HuH-7 (cell line): ENCODE measurements at regions not wholly inside any gene's neighbourhood (a gene's known extent, or its start where the extent isn't known, plus 50 kb on each side); places are given as distances from the start of the nearest gene placed in this dataset.

Experiments used
- DNase-seq: peaks from one replicate; pipeline ENCODE4 v3.0.0; 2011; ENCODE audit warnings: low spot score

DNA sequence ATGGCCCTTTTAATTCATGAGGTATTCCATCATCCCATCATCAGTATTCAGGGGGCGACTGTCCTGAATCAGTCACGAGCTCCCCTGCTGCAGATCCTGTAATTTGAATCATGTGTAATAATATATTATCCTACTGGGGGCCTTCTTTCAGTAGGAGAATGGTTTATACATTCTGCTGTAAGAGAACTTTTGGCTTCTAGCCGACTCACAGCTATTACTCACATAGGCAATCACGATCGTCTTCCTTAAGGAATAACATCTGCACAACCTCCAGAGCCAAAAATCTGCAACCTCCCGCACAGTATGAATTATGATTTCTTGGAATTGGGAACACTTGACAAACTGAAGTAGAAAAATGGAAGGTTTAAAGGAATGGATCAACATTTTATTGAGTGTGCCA is 343.0 kb downstream of the USP25 start:
- no peak for DNase-seq

- no peak for DNase-seq
Observed at GRCh38 chr21:16073586-16073985, 343.8 kb downstream of the USP25 start.

- no peak for DNase-seq
Observed at GRCh38 chr21:16074950-16075489, 345.2 kb downstream of the USP25 start.

DNA sequence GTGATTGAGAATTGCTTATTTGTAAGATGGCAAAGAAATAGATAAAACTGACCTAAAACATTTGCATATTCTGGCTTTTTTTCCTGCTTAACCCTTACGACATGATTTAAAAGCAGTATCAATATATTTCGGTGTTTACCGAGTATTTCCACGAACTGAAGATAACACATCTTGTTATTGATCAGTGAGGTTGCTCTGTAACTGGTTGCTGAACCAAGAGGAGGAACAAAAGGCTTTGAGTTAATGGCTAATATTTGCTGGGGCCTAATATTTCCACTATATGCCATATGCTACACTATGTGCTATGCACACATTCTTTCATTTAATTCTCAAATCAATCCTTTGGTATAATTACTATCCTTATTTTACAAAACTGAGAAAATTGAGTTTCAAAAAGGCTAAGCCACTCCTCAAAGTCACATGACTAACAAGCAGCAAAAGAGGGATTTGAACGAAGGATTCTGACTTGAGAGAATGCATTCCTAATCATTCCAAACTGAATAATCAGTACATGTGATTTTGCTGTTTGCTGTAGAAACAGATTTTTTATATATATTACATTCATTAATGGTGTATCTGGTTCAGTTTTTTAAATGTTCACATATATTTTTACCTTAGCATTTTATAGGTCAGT is 346.0 kb downstream of the USP25 start:
- no peak for DNase-seq

DNA sequence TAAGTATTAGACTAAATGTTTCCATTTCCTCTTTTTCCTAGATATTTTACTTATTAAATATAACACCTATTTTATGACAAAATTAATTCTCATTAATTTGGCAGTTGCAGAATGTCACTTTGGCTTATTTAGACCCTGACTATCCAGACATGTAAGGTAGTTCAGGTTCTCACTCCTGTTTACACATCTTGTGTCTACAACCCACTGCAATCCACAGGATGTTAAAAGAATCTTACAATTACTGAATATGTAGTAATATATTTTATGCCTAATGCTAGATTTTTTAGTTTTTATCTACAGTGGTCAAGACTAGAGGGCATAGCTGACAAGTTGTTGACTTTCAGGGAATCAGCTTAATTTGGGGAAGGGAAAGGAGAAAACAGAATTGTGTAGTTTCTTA is 346.7 kb downstream of the USP25 start:
- no peak for DNase-seq

DNA sequence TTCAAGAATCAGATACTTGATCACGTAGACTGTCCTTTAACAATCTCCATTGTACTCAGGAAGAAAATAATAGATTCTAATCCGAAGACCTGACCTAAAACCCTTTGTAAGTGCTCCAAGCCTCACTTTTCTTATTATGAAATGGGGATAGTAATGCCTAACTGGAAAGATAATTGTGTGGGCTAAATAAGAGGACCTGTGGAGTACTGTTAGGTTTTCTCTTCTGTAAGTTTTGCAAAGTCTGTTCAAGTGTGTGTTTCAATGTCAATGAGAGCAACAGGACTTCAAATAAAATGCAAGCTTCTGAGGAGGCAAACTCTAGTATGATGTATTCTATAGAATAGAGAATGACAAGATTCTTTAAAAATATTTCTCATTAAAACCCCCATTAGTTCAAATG is 348.6 kb downstream of the USP25 start:
- no peak for DNase-seq

DNA sequence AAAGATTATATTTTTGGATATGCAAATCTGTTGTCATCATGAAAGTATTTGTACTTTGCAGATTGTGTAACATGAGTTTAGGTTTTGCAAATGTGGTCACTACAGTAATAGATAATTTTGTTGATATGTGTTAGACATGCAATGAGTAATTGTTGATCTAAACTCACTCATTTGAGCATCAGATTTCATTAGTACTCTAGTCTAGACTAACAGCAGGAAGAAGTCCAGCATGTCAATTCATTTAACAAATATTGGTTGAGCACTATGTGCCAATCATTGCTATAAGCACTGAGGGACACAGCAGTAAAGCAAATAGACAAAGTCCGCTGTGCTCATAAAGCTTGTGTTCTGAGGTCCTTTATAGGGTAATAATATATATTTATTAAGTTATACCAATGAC is 350.0 kb downstream of the USP25 start:
- DNase-seq = peak; percentile 46

- DNase-seq = no peak
Observed at GRCh38 chr21:16081304-16081703, 351.5 kb downstream of the USP25 start.

GRCh38 chr21:16082038-16082816 is 352.4 kb downstream of the USP25 start:
- no peak for DNase-seq

- DNase-seq = no peak
Observed at GRCh38 chr21:16084776-16085364, 355.1 kb downstream of the USP25 start.

GRCh38 chr21:16085421-16085820 is 355.6 kb downstream of the USP25 start:
- DNase-seq = no peak

DNA sequence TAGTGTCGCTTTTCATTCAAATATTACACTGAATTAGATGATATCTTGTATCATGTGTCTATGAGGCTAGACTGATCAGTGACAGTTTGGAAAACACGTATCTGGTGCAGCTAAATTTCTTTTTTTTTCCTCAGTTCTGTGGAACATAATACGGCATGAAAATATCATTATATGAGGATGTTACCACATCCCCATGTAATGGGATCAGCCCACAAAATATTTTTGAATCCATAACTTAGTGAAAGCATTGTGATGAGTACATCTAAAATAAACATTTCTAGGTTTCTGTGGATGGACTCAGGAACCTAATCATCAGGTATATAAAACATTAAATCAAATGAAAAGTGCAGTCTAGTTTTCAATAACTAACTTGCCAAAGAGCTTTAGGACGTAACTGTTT is 356.3 kb downstream of the USP25 start:
- no peak for DNase-seq

DNA sequence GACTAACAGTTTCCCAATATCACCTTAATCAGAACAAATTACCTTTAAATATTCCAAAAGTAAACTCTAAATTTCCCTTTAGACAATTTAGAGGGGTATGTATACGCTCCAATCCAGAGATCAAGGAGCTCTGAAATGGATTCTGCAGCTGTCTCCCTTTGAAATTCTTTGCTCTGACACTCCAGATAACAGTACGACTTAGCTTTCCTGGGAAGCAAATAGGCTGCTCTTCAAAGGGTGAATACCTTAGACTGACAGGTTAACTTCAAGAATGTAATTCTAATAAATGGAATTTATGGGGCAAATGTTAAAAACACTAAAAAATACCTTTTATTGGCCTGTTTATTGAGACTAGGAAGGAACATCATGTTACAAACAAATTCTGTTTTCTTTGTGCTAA is 357.2 kb downstream of the USP25 start:
- no peak for DNase-seq

DNA sequence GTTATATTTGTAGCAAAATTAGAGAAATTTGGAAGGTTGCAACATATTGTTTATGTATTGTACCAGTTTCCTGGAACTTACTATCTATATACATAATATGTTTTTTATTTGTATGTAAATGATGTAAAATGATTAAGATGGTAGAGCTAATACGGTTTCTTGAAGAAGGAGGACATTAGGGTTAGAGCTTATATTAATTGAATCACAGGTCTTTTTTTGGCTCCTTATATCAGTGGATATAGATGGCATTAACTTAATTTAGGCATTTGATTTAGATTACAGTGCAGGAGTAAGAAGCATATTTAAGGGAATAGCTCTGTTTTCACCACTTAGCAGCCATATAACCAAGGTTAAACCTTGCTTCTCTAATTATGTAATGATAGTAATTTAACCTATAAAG is 357.7 kb downstream of the USP25 start:
- DNase-seq = no peak

DNA sequence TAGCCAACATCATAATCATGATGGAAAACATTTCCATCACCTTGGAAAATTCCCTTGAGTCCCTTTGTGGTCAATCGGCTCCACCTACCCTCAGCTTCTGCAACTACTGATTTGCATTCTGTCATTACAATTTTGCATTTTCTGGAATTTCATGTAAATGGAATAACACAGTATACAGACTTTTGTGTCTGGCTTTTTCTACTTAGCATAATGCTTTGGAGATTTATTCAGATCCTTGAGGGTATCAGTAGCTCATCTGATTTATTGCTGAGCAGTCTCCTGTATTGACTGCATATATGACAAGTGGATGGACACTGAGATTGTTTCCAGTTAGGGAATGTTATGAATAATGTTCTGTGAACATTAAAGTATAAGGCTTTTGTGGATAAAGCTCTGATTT is 358.3 kb downstream of the USP25 start:
- DNase-seq = no peak

GRCh38 chr21:16095005-16095404 is 365.2 kb downstream of the USP25 start:
- no peak for DNase-seq

GRCh38 chr21:16096988-16097387 is 367.2 kb downstream of the USP25 start:
- DNase-seq = no peak

DNA sequence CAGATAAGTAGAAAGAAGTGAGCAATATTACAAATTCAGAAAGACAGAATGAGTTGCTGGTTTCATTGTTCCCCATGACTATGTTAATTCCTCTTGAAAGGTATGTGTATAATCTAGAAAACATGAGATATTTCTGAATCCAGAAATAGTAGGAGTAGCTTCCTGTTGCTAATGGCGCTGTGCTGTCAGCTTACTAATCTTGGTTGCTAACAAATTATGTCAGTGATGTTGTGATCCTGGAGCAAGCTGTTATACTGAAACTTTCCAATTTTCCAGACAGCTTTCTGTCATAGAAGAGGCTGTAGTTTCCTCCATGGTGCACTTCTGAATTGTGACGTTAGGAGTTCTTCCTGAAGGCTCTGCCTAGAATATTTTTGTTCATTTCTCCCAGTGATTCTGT is 372.3 kb downstream of the USP25 start:
- no peak for DNase-seq

DNA sequence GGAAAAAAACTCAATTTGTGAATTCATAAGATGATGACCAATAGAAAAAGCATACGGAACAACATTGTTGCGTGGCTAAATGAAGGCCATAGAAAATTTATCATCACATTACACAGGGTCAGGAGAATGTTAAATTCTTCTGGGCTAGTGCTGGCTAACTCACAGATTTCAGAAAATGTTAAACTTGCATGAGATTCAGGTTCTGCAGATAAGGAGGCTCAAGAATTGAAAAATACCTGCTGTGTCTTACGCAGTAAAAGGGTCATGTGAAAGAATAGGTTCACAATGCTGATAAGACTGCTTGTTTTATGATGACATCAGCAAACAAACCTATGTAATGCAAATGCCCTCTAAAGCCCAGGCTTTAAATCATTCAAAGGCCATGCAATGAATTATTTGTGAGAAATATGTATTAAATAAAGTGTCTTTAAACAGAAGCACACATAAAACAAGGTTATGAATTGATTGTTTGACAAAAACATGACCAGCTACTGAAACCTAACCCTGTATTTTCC is 378.8 kb downstream of the USP25 start:
- DNase-seq = peak; percentile 5

DNA sequence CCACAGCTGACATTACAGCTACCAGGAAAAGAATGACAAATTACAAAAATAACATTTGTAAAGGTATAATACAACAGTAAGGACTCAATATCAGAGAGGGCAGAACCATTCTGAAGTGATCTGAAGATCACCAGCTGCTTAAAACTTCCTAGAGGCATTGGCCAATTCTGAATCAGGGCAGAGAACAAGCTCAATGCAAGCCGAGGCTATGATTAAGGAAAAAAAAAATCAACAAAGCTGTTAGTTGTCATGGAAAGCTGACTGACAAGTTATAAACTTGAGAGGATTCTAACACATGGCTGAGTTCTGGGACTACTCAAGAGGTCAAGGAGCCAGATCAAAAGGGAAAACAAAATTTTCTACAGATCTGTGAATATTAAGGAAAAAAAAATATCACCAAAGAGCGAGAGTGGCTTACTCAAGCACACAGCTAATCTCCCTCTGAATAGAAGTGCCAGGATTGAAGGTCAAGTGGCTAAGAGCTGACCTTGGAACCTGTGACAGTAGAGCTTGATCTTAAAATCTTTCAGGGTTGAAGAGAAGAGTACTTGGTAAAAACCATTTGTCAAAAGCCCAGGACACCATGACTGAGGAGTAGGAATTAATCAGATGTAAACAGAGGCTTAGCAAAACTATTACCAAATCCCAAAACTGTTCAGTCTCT is 383.4 kb downstream of the USP25 start:
- DNase-seq = no peak

- no peak for DNase-seq
Observed at GRCh38 chr21:16115461-16115860, 385.7 kb downstream of the USP25 start.

GRCh38 chr21:16116069-16116468 is 386.3 kb downstream of the USP25 start:
- DNase-seq = no peak
